OCI-LY7 (cell line): ENCODE measurements at regions not wholly inside any gene's neighbourhood (a gene's known extent, or its start where the extent isn't known, plus 50 kb on each side); places are given as distances from the start of the nearest gene placed in this dataset.

Source experiments
- BruUV-seq: library from RNA; stranded (reverse); fragments of 400-500 nt; replicated peaks from 2 replicates; lab custom pipeline; 2021; lab: Mats Ljungman, UMichigan
- CTCF ChIA-PET: fragments of 300-600 bp; sonication (Branson Sonifier 250); formaldehyde crosslinking; loops from one replicate; lab custom pipeline; 2022; ENCODE audit warnings: antibody characterized with exemption; ENCODE audit not compliant: unreplicated experiment; lab: Charles Lee
- POLR2A ChIA-PET: fragments of 300-600 bp; sonication (Branson Sonifier 250); formaldehyde crosslinking; loops from one replicate; lab custom pipeline; 2022; ENCODE audit warnings: antibody characterized with exemption; lab: Charles Lee
- DNase-seq: peaks from one replicate; pipeline ENCODE4 v3.0.0-alpha.2; 2015; ENCODE audit warnings: low spot score
- H2AFZ ChIP-seq: fragments of 200-600 bp; sonication (generic), shearing (Covaris generic); 2 replicates; pipeline ENCODE4 v1.6.1; 2014; ENCODE audit warnings: mild to moderate bottlenecking, antibody characterized with exemption, low read length, moderate library complexity
- H3K27ac ChIP-seq: fragments of 200-600 bp; sonication (generic); 2 replicates; pipeline ENCODE4 v1.5.1; 2014; ENCODE audit warnings: mixed run types, low read depth, mild to moderate bottlenecking, moderate library complexity, low read length, inconsistent platforms; ENCODE audit not compliant: poor library complexity, severe bottlenecking
- H3K36me3 ChIP-seq: fragments of 200-600 bp; sonication (generic); 2 replicates; pipeline ENCODE4 v1.6.1; 2014; ENCODE audit warnings: mild to moderate bottlenecking, antibody characterized with exemption, low read length, moderate library complexity, mixed read lengths; ENCODE audit not compliant: insufficient read depth
- H3K4me1 ChIP-seq: fragments of 200-600 bp; sonication (generic); 2 replicates; pipeline ENCODE4 v1.5.1; 2014; ENCODE audit warnings: mild to moderate bottlenecking, low read length; ENCODE audit not compliant: insufficient read depth, poor library complexity, severe bottlenecking
- H3K4me2 ChIP-seq: fragments of 200-600 bp; sonication (generic); 2 replicates; pipeline ENCODE4 v1.6.1; 2014; ENCODE audit warnings: mild to moderate bottlenecking, low read length
- H3K4me3 ChIP-seq: fragments of 200-600 bp; sonication (generic); 2 replicates; pipeline ENCODE4 v1.5.1; 2014; ENCODE audit warnings: mild to moderate bottlenecking, low read depth, low read length; ENCODE audit not compliant: poor library complexity, severe bottlenecking
- H3K79me2 ChIP-seq: fragments of 200-600 bp; sonication (generic); 2 replicates; pipeline ENCODE4 v1.6.1; 2016; ENCODE audit warnings: low read depth, mild to moderate bottlenecking, low read length, moderate library complexity, mixed read lengths; ENCODE audit not compliant: insufficient read depth
- H3K9me2 ChIP-seq: fragments of 200-600 bp; sonication (generic); 2 replicates; pipeline ENCODE4 v1.6.1; 2016; ENCODE audit warnings: mild to moderate bottlenecking, low read length, mixed read lengths; ENCODE audit not compliant: insufficient read depth
- H3K9me3 ChIP-seq: fragments of 200-600 bp; sonication (generic); 2 replicates; pipeline ENCODE4 v1.6.1; 2014; ENCODE audit warnings: mild to moderate bottlenecking, mixed run types, low read length, mixed read lengths
- H4K20me1 ChIP-seq: fragments of 200-600 bp; sonication (generic); 2 replicates; pipeline ENCODE4 v1.6.1; 2014; ENCODE audit warnings: mild to moderate bottlenecking, antibody characterized with exemption, low read length, moderate library complexity, mixed read lengths; ENCODE audit not compliant: insufficient read depth
- EZH2phosphoT487 ChIP-seq: fragments of 200-600 bp; sonication (generic); IDR thresholded peaks from 2 replicates; pipeline ENCODE4 v1.6.1; 2018; ENCODE audit warnings: low read depth, borderline replicate concordance, mild to moderate bottlenecking, mixed run types, antibody characterized with exemption, low read length, moderate library complexity, mixed read lengths
- intact Hi-C: fragments of 100-400 bp; cut with micrococcal nuclease; formaldehyde crosslinking; loops from one replicate; pipeline ENCODE4 v1.10.0; 2022; ENCODE audit not compliant: unreplicated experiment
- TF ChIP-seq, protein P1 (sequence below): fragments of 200-600 bp; sonication (generic); conservative IDR thresholded peaks from 2 replicates; pipeline ENCODE4 v1.5.1; 2014; ENCODE audit warnings: mild to moderate bottlenecking, antibody characterized with exemption, low read length, moderate library complexity, mixed read lengths

DNA sequence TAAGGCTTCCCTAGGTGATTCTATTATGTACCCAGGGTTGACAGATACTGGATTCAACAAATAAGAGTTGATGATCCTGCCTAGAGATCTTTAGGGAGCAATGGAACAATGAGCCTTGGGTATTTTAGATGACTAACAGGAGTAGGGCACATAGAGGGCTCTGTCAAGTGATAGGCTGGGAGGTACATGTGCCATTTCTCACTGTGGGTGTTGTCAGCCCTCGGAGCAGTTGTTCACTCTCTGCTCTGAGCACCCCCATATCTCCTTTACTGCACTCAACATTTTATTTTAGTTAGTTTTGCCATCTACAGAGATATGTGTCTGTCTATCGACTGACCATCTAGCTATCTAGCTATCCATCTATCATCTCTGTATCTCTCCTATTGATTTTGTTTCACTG is 950.6 kb downstream of the TYW1 start:
- Histone ChIP-seq H2AFZ (no peak overlapping the region), H3K4me2 (no peak overlapping the region), H3K4me1 (no peaks in the 10 kb centered on the region), H4K20me1 (no peaks in the 10 kb centered on the region), H3K36me3 (no peaks in the 10 kb centered on the region), H3K9me3 (no peaks in the 10 kb centered on the region), H3K4me3 (no peak overlapping the region), H3K27ac (no peak overlapping the region), H3K9me2 (no peaks in the 10 kb centered on the region), H3K79me2 (no peaks in the 10 kb centered on the region)
- POLR2A ChIA-PET, result no interaction called here
- no peak for TF ChIP-seq EZH2phosphoT487
- TF ChIP-seq, protein P1, sequence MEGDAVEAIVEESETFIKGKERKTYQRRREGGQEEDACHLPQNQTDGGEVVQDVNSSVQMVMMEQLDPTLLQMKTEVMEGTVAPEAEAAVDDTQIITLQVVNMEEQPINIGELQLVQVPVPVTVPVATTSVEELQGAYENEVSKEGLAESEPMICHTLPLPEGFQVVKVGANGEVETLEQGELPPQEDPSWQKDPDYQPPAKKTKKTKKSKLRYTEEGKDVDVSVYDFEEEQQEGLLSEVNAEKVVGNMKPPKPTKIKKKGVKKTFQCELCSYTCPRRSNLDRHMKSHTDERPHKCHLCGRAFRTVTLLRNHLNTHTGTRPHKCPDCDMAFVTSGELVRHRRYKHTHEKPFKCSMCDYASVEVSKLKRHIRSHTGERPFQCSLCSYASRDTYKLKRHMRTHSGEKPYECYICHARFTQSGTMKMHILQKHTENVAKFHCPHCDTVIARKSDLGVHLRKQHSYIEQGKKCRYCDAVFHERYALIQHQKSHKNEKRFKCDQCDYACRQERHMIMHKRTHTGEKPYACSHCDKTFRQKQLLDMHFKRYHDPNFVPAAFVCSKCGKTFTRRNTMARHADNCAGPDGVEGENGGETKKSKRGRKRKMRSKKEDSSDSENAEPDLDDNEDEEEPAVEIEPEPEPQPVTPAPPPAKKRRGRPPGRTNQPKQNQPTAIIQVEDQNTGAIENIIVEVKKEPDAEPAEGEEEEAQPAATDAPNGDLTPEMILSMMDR, result no peak
- CTCF ChIA-PET, result no interaction called here
- no TSS peak for BruUV-seq
- intact Hi-C loops, result no loop called here
- DNase-seq, result no peak

DNA sequence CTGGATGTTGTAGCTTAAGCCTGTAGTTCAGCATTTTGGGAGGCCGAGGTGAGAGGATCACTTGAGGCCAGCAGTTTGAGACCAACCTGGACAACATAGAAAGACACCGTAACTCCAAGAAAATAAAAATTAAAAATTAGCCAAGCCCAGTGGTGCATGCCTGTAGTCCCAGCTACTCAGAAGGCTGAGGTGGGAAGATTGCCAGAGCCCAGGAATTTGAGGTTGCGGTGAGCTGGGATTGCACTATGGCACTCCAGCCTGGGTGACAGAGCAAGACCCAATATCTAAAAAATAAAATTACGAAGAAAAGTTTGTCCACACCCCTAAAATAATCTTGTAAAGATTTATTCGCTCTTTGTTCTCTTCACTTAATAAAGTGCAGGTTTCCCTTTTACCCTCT is 951.0 kb downstream of the TYW1 start:
- no peak overlapping the region for H3K4me2 ChIP-seq
- no peaks in the 10 kb centered on the region for H3K4me1 ChIP-seq
- no TSS peak for BruUV-seq
- no peaks in the 10 kb centered on the region for H4K20me1 ChIP-seq
- no peaks in the 10 kb centered on the region for H3K79me2 ChIP-seq
- no peak for DNase-seq
- H3K9me3 ChIP-seq, result no peaks in the 10 kb centered on the region
- intact Hi-C loops, result no loop called here
- POLR2A ChIA-PET, result no interaction called here
- CTCF ChIA-PET, result no interaction called here
- H3K27ac ChIP-seq, result no peak overlapping the region
- no peak overlapping the region for H2AFZ ChIP-seq
- H3K4me3 ChIP-seq, result no peak overlapping the region
- H3K9me2 ChIP-seq, result no peaks in the 10 kb centered on the region
- H3K36me3 ChIP-seq, result no peaks in the 10 kb centered on the region
- no peak for TF ChIP-seq EZH2phosphoT487

DNA sequence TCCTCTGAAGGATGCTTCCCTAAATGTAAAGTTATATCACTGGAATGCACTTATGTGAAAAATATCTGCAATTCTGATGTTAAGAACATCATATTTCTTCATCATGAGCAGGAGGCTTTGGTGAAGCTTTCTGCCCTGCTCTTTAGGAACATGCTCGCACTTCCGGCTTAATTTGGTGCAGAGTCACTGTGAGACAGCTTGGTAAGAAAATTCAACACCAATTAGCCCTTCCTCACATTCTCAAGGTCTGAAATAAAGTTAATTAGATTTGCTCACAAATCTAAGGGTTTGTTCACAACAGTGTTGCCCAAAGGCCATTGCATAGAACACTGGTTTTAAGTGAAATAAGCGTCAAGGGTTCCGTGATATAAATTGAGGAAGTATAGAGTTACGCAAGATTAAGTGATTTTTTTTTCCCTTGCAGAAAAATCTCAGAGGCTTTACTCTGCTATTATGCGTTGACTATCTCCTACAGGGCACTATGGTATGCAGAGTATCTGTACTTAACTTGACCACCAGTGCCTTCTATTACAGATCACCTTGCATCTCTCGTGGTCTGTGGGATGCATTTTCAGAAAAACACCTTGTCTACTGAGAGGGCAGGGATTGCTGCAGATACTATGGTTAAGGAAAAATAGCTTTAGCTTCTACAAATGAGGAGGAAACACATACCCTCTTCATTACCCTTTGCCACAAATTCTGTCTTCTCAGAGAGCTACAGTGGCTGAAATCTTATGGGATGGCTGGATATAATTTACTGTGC is 953.9 kb downstream of the TYW1 start:
- intact Hi-C loops, result no loop called here
- H2AFZ ChIP-seq, result no peak overlapping the region
- DNase-seq, result no peak
- H3K36me3 ChIP-seq, result no peaks in the 10 kb centered on the region
- no peaks in the 10 kb centered on the region for H3K9me3 ChIP-seq
- H3K27ac ChIP-seq, result no peak overlapping the region
- BruUV-seq, result no TSS peak
- no peak overlapping the region for H3K4me2 ChIP-seq
- TF ChIP-seq, protein P1, result no peak
- TF ChIP-seq EZH2phosphoT487, result no peak
- no peaks in the 10 kb centered on the region for H4K20me1 ChIP-seq
- no peak overlapping the region for H3K4me3 ChIP-seq
- H3K79me2 ChIP-seq, result no peaks in the 10 kb centered on the region
- H3K4me1 ChIP-seq, result no peaks in the 10 kb centered on the region
- H3K9me2 ChIP-seq, result no peaks in the 10 kb centered on the region
- POLR2A ChIA-PET, result interaction anchor here (0.6 kb wide), 1 partner anchor 210 kb away, joined by 3 read pairs; no protein-coding TSS in a partner anchor
- CTCF ChIA-PET, result no interaction called here
